Hepatocyte (in vitro differentiated cells): ENCODE measurements at regions not wholly inside any gene's neighbourhood (a gene's known extent, or its start where the extent isn't known, plus 50 kb on each side); places are given as distances from the start of the nearest gene placed in this dataset.

Experiments
- CTCF ChIP-seq: fragments of 200-600 bp; sonication (generic); IDR thresholded peaks from 2 replicates; pipeline ENCODE4 v1.5.1; 2016; ENCODE audit warnings: antibody characterized with exemption, mild to moderate bottlenecking; ENCODE audit not compliant: poor library complexity
- EZH2 ChIP-seq: fragments of 200-600 bp; sonication (generic); IDR thresholded peaks from 2 replicates; pipeline ENCODE4 v1.6.1; 2016; ENCODE audit warnings: antibody characterized with exemption, mild to moderate bottlenecking, borderline replicate concordance
- EZH2phosphoT487 ChIP-seq: fragments of 200-600 bp; sonication (generic); IDR thresholded peaks from one replicate; pipeline ENCODE4 v1.6.1; 2018; ENCODE audit warnings: antibody characterized with exemption, mild to moderate bottlenecking, low read depth, moderate library complexity; ENCODE audit not compliant: unreplicated experiment, severe bottlenecking

DNA sequence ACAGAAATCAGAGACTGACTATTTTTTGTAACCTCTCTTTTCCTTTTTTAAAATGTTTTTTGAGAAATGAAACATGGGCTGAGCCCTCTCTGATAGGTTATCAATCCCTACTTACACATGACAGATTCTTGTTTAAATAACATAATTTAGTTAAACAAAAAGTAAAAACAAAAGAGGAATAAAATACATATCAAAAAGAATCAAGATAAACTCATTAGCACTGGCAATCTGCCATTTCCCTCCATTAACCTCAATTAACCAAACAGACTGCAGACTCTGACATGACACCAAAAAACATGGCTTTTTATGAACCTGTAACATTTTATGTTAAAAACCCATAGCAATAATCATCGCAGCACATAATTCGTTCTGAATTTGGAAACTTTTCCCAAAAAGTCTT lies 284.4 kb upstream of the MTNR1B start:
- TF ChIP-seq CTCF, result no peak
- no peak for TF ChIP-seq EZH2
- TF ChIP-seq EZH2phosphoT487, result no peak
